Upper lobe of right lung (tissue), 1 donor: ENCODE measurements at regions not wholly inside any gene's neighbourhood (a gene's known extent, or its start where the extent isn't known, plus 50 kb on each side); places are given as distances from the start of the nearest gene placed in this dataset.

Experiments used
- ATAC-seq: fragments of 200-7000 bp; cut with Tn5 transposase; one replicate; pipeline ENCODE4 v1.9.1; 2020; ENCODE audit warnings: mild to moderate bottlenecking, moderate library complexity
- DNase-seq: peaks from one replicate; pipeline ENCODE4 v3.0.0-alpha.2; 2020
- H3K27ac ChIP-seq: fragments of 200-600 bp; one replicate; pipeline ENCODE4 v1.8.0; 2022
- H3K27me3 ChIP-seq: fragments of 200-600 bp; one replicate; pipeline ENCODE4 v1.8.0; 2022; ENCODE audit warnings: mild to moderate bottlenecking
- H3K36me3 ChIP-seq: fragments of 200-600 bp; one replicate; pipeline ENCODE4 v1.8.0; 2022
- H3K4me1 ChIP-seq: fragments of 200-600 bp; one replicate; pipeline ENCODE4 v1.8.0; 2022
- H3K4me3 ChIP-seq: fragments of 200-600 bp; one replicate; pipeline ENCODE4 v1.8.0; 2022; ENCODE audit warnings: mild to moderate bottlenecking
- H3K9me3 ChIP-seq: fragments of 200-600 bp; one replicate; pipeline ENCODE4 v1.8.0; 2022
- intact Hi-C: fragments of 100-400 bp; cut with DNase I; formaldehyde crosslinking; loops from one replicate; pipeline ENCODE4 v1.11.0; 2022
- TF ChIP-seq, protein P1 (sequence below): fragments of 200-600 bp; IDR thresholded peaks from one replicate; pipeline ENCODE4 v1.8.0; 2022; ENCODE audit warnings: antibody characterized with exemption
- donor health status: DM: no; HTN: yes; CAD: no; lungs with severe emphysema.

DNA sequence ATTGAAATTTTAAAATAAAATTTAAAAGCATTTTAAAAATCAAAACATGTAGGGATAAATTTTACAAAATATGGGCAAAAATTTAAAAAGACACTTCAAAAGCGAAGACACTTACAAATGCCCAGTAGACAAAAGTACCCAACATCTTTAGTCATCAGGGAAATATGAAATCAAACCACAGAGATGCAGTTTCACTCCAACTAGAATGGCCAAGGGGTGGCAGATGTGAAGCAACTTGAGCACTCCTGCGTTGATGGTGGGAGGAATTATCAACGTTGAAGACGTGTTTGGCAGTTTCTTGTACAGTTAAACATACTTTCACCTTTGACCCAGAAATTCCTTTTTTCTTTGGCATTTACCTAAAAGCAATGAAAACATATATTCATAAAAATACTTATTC is 518.0 kb upstream of the SGCG start:
- intact Hi-C loops, result no loop called here
- Histone ChIP-seq H3K27ac (no peak overlapping the region), H3K4me3 (no peak overlapping the region), H3K4me1 (no peaks in the 10 kb centered on the region), H3K9me3 (no peaks in the 10 kb centered on the region), H3K27me3 (no peaks in the 10 kb centered on the region), H3K36me3 (no peaks in the 10 kb centered on the region)
- ATAC-seq, result no peak
- TF ChIP-seq, protein P1, sequence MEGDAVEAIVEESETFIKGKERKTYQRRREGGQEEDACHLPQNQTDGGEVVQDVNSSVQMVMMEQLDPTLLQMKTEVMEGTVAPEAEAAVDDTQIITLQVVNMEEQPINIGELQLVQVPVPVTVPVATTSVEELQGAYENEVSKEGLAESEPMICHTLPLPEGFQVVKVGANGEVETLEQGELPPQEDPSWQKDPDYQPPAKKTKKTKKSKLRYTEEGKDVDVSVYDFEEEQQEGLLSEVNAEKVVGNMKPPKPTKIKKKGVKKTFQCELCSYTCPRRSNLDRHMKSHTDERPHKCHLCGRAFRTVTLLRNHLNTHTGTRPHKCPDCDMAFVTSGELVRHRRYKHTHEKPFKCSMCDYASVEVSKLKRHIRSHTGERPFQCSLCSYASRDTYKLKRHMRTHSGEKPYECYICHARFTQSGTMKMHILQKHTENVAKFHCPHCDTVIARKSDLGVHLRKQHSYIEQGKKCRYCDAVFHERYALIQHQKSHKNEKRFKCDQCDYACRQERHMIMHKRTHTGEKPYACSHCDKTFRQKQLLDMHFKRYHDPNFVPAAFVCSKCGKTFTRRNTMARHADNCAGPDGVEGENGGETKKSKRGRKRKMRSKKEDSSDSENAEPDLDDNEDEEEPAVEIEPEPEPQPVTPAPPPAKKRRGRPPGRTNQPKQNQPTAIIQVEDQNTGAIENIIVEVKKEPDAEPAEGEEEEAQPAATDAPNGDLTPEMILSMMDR, result no peak
- no peak for DNase-seq

DNA sequence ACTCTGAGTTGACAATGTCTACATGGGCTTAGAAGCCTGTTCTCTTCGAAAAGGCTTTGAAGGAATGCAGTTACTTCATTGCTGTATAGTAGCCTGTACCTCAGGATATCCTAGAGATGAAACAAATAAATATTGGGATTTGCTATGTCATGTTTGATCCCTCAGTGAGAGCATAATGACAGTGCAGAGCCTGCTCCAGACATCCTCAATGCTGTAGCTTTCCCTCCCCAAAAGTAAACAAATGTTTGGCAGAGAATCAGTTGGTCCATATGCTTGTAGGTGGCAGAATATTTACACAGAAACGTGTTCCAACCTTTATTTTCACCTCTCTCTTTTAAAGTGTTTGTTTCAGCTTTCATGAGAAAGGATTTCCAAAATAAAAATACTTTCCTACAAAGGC is 515.3 kb upstream of the SGCG start:
- DNase-seq (no peak), ATAC-seq (no peak)
- Histone ChIP-seq H3K27me3 (no peaks in the 10 kb centered on the region), H3K4me3 (no peak overlapping the region), H3K27ac (no peak overlapping the region), H3K36me3 (no peaks in the 10 kb centered on the region), H3K9me3 (no peaks in the 10 kb centered on the region), H3K4me1 (no peaks in the 10 kb centered on the region)
- TF ChIP-seq, protein P1, result no peak
- intact Hi-C loops, result no loop called here

DNA sequence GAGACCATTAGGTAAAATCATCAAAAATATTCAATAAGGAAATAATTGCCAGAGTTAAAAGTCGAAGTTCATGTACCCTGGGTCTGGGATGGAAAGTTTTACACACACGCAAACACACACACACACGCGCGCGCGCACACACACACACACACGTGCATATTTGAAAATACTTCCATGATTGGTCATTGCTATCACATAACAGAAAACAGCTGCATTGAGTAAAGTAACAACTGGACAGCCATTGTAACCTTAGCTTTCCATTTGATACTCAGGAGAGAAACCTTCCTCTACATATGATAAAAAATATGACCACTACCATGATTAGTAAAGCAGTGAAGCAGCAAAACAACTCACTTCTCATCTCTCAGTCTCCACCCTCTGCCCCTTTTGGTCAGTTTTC is 490.0 kb upstream of the SGCG start:
- H3K4me1 ChIP-seq, result no peaks in the 10 kb centered on the region
- TF ChIP-seq, protein P1, result no peak
- intact Hi-C loops, result no loop called here
- DNase-seq, result no peak
- no peak overlapping the region for H3K27ac ChIP-seq
- no peaks in the 10 kb centered on the region for H3K27me3 ChIP-seq
- peaks cover 11% of the 10 kb centered on the region for H3K9me3 ChIP-seq
- H3K4me3 ChIP-seq, result no peak overlapping the region
- ATAC-seq, result no peak
- no peaks in the 10 kb centered on the region for H3K36me3 ChIP-seq

DNA sequence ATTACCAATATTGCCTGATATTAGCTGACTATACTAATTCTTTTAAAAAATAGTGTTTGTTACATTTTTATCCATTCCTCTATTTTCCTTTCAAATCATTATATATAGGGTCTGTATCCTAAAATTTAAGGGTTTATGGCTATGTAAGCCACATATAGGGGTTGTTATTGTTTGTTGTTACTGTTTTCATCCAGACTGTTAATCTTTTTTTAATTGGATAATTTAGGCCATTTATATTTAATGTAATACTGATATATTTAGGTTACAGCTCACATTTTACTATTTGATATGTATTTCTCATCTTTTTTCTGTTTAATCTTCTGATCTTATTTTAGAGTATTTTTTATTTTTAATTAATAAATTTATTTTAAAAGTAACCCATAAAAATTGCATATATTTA is 487.1 kb upstream of the SGCG start:
- H3K27me3 ChIP-seq, result no peaks in the 10 kb centered on the region
- intact Hi-C loops, result no loop called here
- ATAC-seq, result no peak
- TF ChIP-seq, protein P1, result no peak
- H3K36me3 ChIP-seq, result no peaks in the 10 kb centered on the region
- H3K9me3 ChIP-seq, result peaks cover 11% of the 10 kb centered on the region
- H3K27ac ChIP-seq, result no peak overlapping the region
- no peaks in the 10 kb centered on the region for H3K4me1 ChIP-seq
- no peak overlapping the region for H3K4me3 ChIP-seq
- no peak for DNase-seq

DNA sequence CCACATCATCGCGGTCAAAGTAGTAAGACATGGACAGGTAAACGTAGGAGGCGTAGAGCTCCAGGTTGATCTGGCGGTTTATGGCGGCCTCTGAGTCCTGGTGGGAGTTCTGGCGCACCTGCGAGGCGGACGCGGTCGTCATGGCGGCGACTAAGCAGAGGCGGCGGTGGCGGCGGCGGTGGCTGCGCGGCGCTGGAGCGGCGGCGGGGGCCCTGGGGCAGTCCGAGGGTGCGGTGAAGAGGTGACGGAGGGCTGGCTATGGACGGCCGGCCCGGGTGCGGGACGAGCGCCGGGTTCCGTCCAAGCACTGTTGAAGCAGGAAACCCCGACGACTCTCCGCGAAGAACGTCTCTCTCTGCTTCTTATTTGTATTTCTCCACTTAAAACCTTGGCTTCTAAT is 484.3 kb upstream of the SGCG start:
- TF ChIP-seq, protein P1, result no peak
- Histone ChIP-seq H3K9me3 (peaks cover 11% of the 10 kb centered on the region), H3K27ac (no peak overlapping the region), H3K27me3 (no peaks in the 10 kb centered on the region), H3K4me1 (no peaks in the 10 kb centered on the region), H3K36me3 (no peaks in the 10 kb centered on the region), H3K4me3 (no peak overlapping the region)
- intact Hi-C loops, result no loop called here
- no peak for DNase-seq
- ATAC-seq, result no peak

DNA sequence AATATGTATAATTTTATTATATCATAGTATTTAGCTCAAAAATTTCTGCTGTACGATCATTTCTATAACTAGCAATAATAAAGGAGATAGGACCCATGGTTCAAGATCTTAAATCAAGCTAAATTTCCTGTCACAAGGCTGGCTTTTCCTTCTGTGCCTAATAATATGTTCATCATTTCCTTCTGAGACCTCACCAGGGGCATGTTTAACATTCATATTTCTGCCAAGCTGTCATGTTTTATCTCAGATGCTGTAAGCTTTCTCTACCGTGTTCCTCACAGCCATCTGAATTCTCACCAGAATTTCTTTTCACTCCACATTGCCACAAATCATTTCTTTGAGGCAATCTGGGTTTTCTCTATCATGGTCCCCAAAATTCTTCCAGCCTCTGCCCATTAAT is 482.3 kb upstream of the SGCG start:
- H3K4me3 ChIP-seq, result no peak overlapping the region
- H3K27me3 ChIP-seq, result no peaks in the 10 kb centered on the region
- H3K4me1 ChIP-seq, result no peaks in the 10 kb centered on the region
- no peaks in the 10 kb centered on the region for H3K36me3 ChIP-seq
- no peak overlapping the region for H3K27ac ChIP-seq
- ATAC-seq (no peak), DNase-seq (no peak)
- peaks cover 9% of the 10 kb centered on the region for H3K9me3 ChIP-seq
- intact Hi-C loops, result no loop called here
- TF ChIP-seq, protein P1, result no peak
